NCI-H1436 treated with DMSO at 0.1 percent for 48 hours (cell line): ENCODE measurements at regions not wholly inside any gene's neighbourhood (a gene's known extent, or its start where the extent isn't known, plus 50 kb on each side); places are given as distances from the start of the nearest gene placed in this dataset.
"Not testable (repeated sequence)": the region's sequence is repeated elsewhere in the genome, so short reads cannot be mapped to it uniquely, and the experiment has no call there.

Experiments
- DNase-seq: peaks from one replicate; lab custom pipeline; 2025; lab: John Stamatoyannopoulos, UW

GRCh38 chr2:64795024-64795592 lies 141.4 kb upstream of the SERTAD2 start:
- DNase-seq, result no peak

GRCh38 chr2:64796926-64797325 lies 143.2 kb upstream of the SERTAD2 start:
- no peak for DNase-seq

- DNase-seq, result no peak
Measured at GRCh38 chr2:64797881-64798575, 144.3 kb upstream of the SERTAD2 start.

- no peak for DNase-seq
Measured at GRCh38 chr2:64799592-64800252, 146.0 kb upstream of the SERTAD2 start.

GRCh38 chr2:64803776-64804175 lies 150.1 kb upstream of the SERTAD2 start:
- no peak for DNase-seq

GRCh38 chr2:64804651-64805050 lies 150.9 kb upstream of the SERTAD2 start:
- no peak for DNase-seq

GRCh38 chr2:64807417-64807816 lies 153.7 kb upstream of the SERTAD2 start:
- DNase-seq, result no peak

- no peak for DNase-seq
Measured at GRCh38 chr2:64808092-64808491, 154.4 kb upstream of the SERTAD2 start.

- no peak for DNase-seq
Measured at GRCh38 chr2:64808754-64809153, 155.0 kb upstream of the SERTAD2 start.

- DNase-seq, result no peak
Measured at GRCh38 chr2:64809216-64809615, 155.5 kb upstream of the SERTAD2 start.

GRCh38 chr2:64812285-64812684 lies 158.6 kb upstream of the SERTAD2 start:
- DNase-seq, result no peak

- DNase-seq, result no peak
Measured at GRCh38 chr2:64814007-64814406, 160.3 kb upstream of the SERTAD2 start.

- DNase-seq, result not testable (repeated sequence)
Measured at GRCh38 chr2:64816526-64816925, 162.8 kb upstream of the SERTAD2 start.

GRCh38 chr2:64817453-64817852 lies 163.7 kb upstream of the SERTAD2 start:
- no peak for DNase-seq

GRCh38 chr2:64818664-64819060 lies 164.9 kb upstream of the SERTAD2 start:
- DNase-seq, result no peak

- DNase-seq, result no peak
Measured at GRCh38 chr2:64819361-64819760, 165.6 kb upstream of the SERTAD2 start.

GRCh38 chr2:64819774-64820688 lies 166.3 kb upstream of the SERTAD2 start:
- no peak for DNase-seq

GRCh38 chr2:64820901-64821300 lies 167.2 kb upstream of the SERTAD2 start:
- DNase-seq, result no peak

- no peak for DNase-seq
Measured at GRCh38 chr2:64823794-64824193, 165.4 kb upstream of the SLC1A4 start.

GRCh38 chr2:64825831-64826491 lies 163.2 kb upstream of the SLC1A4 start:
- no peak for DNase-seq

GRCh38 chr2:64826703-64827102 lies 162.5 kb upstream of the SLC1A4 start:
- no peak for DNase-seq

GRCh38 chr2:64828261-64828660 lies 160.9 kb upstream of the SLC1A4 start:
- no peak for DNase-seq
